ENCODE measurements at regions not wholly inside any gene's neighbourhood (a gene's known extent, or its start where the extent isn't known, plus 50 kb on each side); places are given as distances from the start of the nearest gene placed in this dataset.
"Not testable (repeated sequence)": the region's sequence is repeated elsewhere in the genome, so short reads cannot be mapped to it uniquely, and the experiment has no call there.

- DNase-seq (ENCODE audit: low read depth) (no peak), FAIRE-seq (no peak)
- H3K36me3 ChIP-seq (ENCODE audit: control insufficient read depth, insufficient read depth, low read length), result no peaks in the 10 kb centered on the region
- TF ChIP-seq, protein P1, sequence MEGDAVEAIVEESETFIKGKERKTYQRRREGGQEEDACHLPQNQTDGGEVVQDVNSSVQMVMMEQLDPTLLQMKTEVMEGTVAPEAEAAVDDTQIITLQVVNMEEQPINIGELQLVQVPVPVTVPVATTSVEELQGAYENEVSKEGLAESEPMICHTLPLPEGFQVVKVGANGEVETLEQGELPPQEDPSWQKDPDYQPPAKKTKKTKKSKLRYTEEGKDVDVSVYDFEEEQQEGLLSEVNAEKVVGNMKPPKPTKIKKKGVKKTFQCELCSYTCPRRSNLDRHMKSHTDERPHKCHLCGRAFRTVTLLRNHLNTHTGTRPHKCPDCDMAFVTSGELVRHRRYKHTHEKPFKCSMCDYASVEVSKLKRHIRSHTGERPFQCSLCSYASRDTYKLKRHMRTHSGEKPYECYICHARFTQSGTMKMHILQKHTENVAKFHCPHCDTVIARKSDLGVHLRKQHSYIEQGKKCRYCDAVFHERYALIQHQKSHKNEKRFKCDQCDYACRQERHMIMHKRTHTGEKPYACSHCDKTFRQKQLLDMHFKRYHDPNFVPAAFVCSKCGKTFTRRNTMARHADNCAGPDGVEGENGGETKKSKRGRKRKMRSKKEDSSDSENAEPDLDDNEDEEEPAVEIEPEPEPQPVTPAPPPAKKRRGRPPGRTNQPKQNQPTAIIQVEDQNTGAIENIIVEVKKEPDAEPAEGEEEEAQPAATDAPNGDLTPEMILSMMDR (IDR thresholded peaks at IDR 0.05; ENCODE audit: insufficient read depth, low read length, severe bottlenecking), result no peak
- no peaks in the 10 kb centered on the region for H3K27me3 ChIP-seq (ENCODE audit: control insufficient read depth, insufficient read depth, low read length)
- no peak overlapping the region for H3K4me3 ChIP-seq (ENCODE audit: low read depth, low read length)
Measured at GRCh38 chr9:106085479-106085878, 391.1 kb downstream of the TMEM38B start.

DNA sequence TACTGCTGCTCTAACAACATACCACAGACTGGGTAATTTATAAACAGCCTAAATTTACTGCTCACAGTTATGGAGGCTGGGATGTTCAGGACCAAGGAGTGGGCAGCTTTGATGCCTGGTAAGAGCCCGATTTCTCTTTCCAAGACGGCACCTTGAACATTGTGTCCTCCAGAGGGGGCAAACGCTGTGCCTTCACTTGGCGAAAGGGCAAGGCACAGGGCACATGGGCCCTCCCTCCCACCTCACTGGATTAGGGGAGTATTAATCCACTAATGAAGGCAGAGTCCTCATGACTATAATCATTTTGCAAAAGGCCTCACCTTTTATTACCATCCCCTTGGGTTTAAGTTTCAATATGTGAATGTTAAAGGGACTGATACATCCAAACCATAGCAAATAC, 397.7 kb downstream of the TMEM38B start:
- DNase-seq (ENCODE audit: low read depth), result no peak
- no peak for FAIRE-seq
- TF ChIP-seq, protein P1 (IDR thresholded peaks at IDR 0.05; ENCODE audit: insufficient read depth, low read length, severe bottlenecking), result no peak
- no peaks in the 10 kb centered on the region for H3K36me3 ChIP-seq (ENCODE audit: control insufficient read depth, insufficient read depth, low read length)
- H3K27me3 ChIP-seq (ENCODE audit: control insufficient read depth, insufficient read depth, low read length), result no peaks in the 10 kb centered on the region
- H3K4me3 ChIP-seq (ENCODE audit: low read depth, low read length), result no peak overlapping the region

GRCh38 chr9:106102821-106103220, 408.5 kb downstream of the TMEM38B start:
- H3K36me3 ChIP-seq (ENCODE audit: control insufficient read depth, insufficient read depth, low read length), result no peaks in the 10 kb centered on the region
- FAIRE-seq (no peak), DNase-seq (ENCODE audit: low read depth) (no peak)
- no peak overlapping the region for H3K4me3 ChIP-seq (ENCODE audit: low read depth, low read length)
- no peaks in the 10 kb centered on the region for H3K27me3 ChIP-seq (ENCODE audit: control insufficient read depth, insufficient read depth, low read length)
- TF ChIP-seq, protein P1 (IDR thresholded peaks at IDR 0.05; ENCODE audit: insufficient read depth, low read length, severe bottlenecking), result no peak

- no peaks in the 10 kb centered on the region for H3K27me3 ChIP-seq (ENCODE audit: control insufficient read depth, insufficient read depth, low read length)
- no peak for FAIRE-seq
- DNase-seq (ENCODE audit: low read depth), result no peak
- H3K4me3 ChIP-seq (ENCODE audit: low read depth, low read length), result no peak overlapping the region
- TF ChIP-seq, protein P1 (IDR thresholded peaks at IDR 0.05; ENCODE audit: insufficient read depth, low read length, severe bottlenecking), result no peak
- H3K36me3 ChIP-seq (ENCODE audit: control insufficient read depth, insufficient read depth, low read length), result no peaks in the 10 kb centered on the region
Measured at GRCh38 chr9:106104887-106105286, 410.5 kb downstream of the TMEM38B start.

DNA sequence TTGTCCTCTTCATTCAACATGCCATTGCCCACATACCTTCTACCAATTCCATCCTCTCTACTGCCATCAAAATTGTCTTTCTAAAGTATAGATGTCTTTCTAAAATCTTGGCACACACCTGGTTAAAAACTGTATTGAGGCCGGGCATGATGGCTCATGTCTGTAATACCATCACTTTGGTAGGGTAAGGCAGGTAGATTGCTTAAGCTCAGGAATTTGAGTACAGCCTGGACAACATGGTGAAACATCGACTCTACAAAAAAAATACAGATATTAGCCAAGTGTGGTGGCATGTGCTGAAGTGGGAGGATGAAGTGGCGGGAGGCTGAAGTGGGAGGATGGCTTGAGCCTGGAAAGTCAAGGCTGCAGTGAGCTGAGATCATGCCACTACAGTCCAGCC, 412.1 kb downstream of the TMEM38B start:
- no peak for FAIRE-seq
- TF ChIP-seq, protein P1 (IDR thresholded peaks at IDR 0.05; ENCODE audit: insufficient read depth, low read length, severe bottlenecking), result no peak
- DNase-seq (ENCODE audit: low read depth), result peak; percentile 68
- Histone ChIP-seq H3K4me3 (ENCODE audit: low read depth, low read length) (no peak overlapping the region), H3K27me3 (ENCODE audit: control insufficient read depth, insufficient read depth, low read length) (no peaks in the 10 kb centered on the region), H3K36me3 (ENCODE audit: control insufficient read depth, insufficient read depth, low read length) (no peaks in the 10 kb centered on the region)

GRCh38 chr9:106107716-106108115, 413.4 kb downstream of the TMEM38B start:
- TF ChIP-seq, protein P1 (IDR thresholded peaks at IDR 0.05; ENCODE audit: insufficient read depth, low read length, severe bottlenecking), result no peak
- no peak overlapping the region for H3K4me3 ChIP-seq (ENCODE audit: low read depth, low read length)
- H3K36me3 ChIP-seq (ENCODE audit: control insufficient read depth, insufficient read depth, low read length), result no peaks in the 10 kb centered on the region
- DNase-seq (ENCODE audit: low read depth) (no peak), FAIRE-seq (no peak)
- H3K27me3 ChIP-seq (ENCODE audit: control insufficient read depth, insufficient read depth, low read length), result no peaks in the 10 kb centered on the region

GRCh38 chr9:106109706-106110105, 415.4 kb downstream of the TMEM38B start:
- DNase-seq (ENCODE audit: low read depth); H3K27me3 ChIP-seq (ENCODE audit: control insufficient read depth, insufficient read depth, low read length); H3K4me3 ChIP-seq (ENCODE audit: low read depth, low read length); H3K36me3 ChIP-seq (ENCODE audit: control insufficient read depth, insufficient read depth, low read length); FAIRE-seq: not testable (repeated sequence)
